ENCODE measurements at regions not wholly inside any gene's neighbourhood (a gene's known extent, or its start where the extent isn't known, plus 50 kb on each side); places are given as distances from the start of the nearest gene placed in this dataset.
"Not testable (repeated sequence)": the region's sequence is repeated elsewhere in the genome, so short reads cannot be mapped to it uniquely, and the experiment has no call there.

DNA sequence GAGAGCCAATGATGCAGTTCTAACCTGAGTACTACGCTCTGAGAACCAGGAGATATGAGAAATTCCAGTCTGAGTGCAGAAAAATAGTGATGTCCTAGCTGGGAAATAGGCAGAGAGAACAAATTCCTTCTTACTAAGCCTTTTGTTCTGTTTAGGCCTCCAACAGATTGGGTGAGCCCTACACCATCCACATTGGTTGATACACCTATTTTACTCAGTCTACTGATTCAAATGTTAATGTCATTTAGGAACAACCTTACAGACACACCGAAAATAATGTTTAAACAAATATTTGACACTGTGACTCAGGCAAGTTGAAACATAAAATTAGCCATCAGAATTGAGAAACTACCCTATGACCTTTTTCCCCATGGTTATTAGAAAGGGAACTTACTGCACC is 333.9 kb upstream of the IZUMO3 start:
- TF ChIP-seq CTCF (optimal IDR thresholded peaks at IDR 0.05 in 1 of 3, IDR thresholded peaks at IDR 0.05 in 1 of 3, conservative IDR thresholded peaks at IDR 0.05 in 1 of 3; ENCODE audit: extremely low read depth in 1 of 3, insufficient read depth in 2 of 3, low read length in 3 of 3) (no peak), EZH2 (IDR thresholded peaks at IDR 0.05; ENCODE audit: low read length) (no peak)
- Histone ChIP-seq H3K79me2 (ENCODE audit: control insufficient read depth, insufficient read depth, low read length) (no peaks in the 10 kb centered on the region), H3K27me3 (ENCODE audit: control insufficient read depth, extremely low read depth, insufficient read depth, low read length) (no peaks in the 10 kb centered on the region), H2AFZ (ENCODE audit: control insufficient read depth, low read length) (no peak overlapping the region), H3K4me2 (ENCODE audit: control insufficient read depth, extremely low read depth, insufficient read depth, low read depth, low read length) (no peak overlapping the region), H4K20me1 (ENCODE audit: control insufficient read depth, extremely low read depth, insufficient read depth, low read length) (no peaks in the 10 kb centered on the region), H3K9me3 (ENCODE audit: control insufficient read depth, low read depth, low read length) (no peaks in the 10 kb centered on the region), H3K27ac (ENCODE audit: control insufficient read depth, insufficient read depth, low read length) (no peak overlapping the region), H3K9ac (ENCODE audit: control insufficient read depth, extremely low read depth, insufficient read depth, low read length) (no peak overlapping the region), H3K4me3 (ENCODE audit: control insufficient read depth in 2 of 3, extremely low read depth in 1 of 3, insufficient read depth in 2 of 3, low read depth in 1 of 3, low read length in 3 of 3) (no peak overlapping the region), H3K9me1 (ENCODE audit: control insufficient read depth, extremely low read depth, insufficient read depth, low read length) (no peaks in the 10 kb centered on the region), H3K4me1 (ENCODE audit: control insufficient read depth, extremely low read depth, insufficient read depth, low read length) (no peaks in the 10 kb centered on the region), H3K36me3 (ENCODE audit: control insufficient read depth in 2 of 2, extremely low read depth in 1 of 2, insufficient read depth in 2 of 2, low read length in 2 of 2) (no peaks in the 10 kb centered on the region)
- DNase-seq (ENCODE audit: low read depth, low spot score) (no peak), FAIRE-seq (no peak)
- dilution Hi-C loops (cut with MboI; ENCODE audit: extremely low pct_ligation_motif_present, low sequenced_read_pairs), result no loop called here

GRCh38 chr9:24856601-24857000 is 310.9 kb upstream of the IZUMO3 start:
- FAIRE-seq; dilution Hi-C loops (cut with MboI; ENCODE audit: extremely low pct_ligation_motif_present, low sequenced_read_pairs); H3K4me2 ChIP-seq (ENCODE audit: control insufficient read depth, extremely low read depth, insufficient read depth, low read depth, low read length): not testable (repeated sequence)

DNA sequence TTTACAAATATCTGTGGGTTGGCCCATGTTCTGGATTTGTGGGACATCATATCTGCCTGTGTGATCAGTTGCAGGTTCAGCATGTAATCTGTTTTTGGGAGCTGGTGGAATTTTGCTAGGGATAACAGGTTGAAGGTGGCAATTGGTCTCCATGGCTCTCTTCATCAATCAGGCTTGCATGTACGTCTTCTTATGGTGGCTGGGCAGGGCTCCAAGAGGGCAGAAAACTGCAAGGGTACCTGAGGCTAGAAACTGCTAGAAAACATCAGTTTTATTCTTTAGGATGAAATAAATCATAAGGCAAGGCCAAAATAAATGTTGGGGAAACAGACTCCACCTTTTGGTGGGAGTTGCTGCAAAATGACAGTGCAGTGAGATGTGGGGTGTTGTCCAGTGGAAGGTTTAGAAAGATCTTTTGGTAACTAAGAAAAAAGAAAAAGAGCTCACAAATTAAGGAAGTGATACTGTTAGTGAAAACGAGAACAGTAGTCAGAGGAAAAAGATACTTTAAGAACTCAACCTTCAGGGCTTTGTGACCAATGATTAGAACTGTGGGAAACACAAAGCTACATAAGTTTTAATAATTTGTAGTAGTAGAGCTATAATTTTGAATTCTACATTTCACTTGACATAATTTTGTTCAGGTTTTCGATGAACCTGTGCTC is 300.7 kb upstream of the IZUMO3 start:
- no peak for DNase-seq (ENCODE audit: low read depth, low spot score)
- no peaks in the 10 kb centered on the region for H4K20me1 ChIP-seq (ENCODE audit: control insufficient read depth, extremely low read depth, insufficient read depth, low read length)
- FAIRE-seq, result no peak

More at GRCh38 chr9:24856601-24857000, 310.9 kb upstream of the IZUMO3 start:
- H3K79me2 ChIP-seq (ENCODE audit: control insufficient read depth, insufficient read depth, low read length); H3K9ac ChIP-seq (ENCODE audit: control insufficient read depth, extremely low read depth, insufficient read depth, low read length); H3K27me3 ChIP-seq (ENCODE audit: control insufficient read depth, extremely low read depth, insufficient read depth, low read length); H3K4me1 ChIP-seq (ENCODE audit: control insufficient read depth, extremely low read depth, insufficient read depth, low read length); DNase-seq (ENCODE audit: low read depth, low spot score); H3K36me3 ChIP-seq (ENCODE audit: control insufficient read depth in 2 of 2, extremely low read depth in 1 of 2, insufficient read depth in 2 of 2, low read length in 2 of 2); H3K9me3 ChIP-seq (ENCODE audit: control insufficient read depth, low read depth, low read length); H4K20me1 ChIP-seq (ENCODE audit: control insufficient read depth, extremely low read depth, insufficient read depth, low read length); H3K27ac ChIP-seq (ENCODE audit: control insufficient read depth, insufficient read depth, low read length); H3K9me1 ChIP-seq (ENCODE audit: control insufficient read depth, extremely low read depth, insufficient read depth, low read length); H3K4me3 ChIP-seq (ENCODE audit: control insufficient read depth in 2 of 3, extremely low read depth in 1 of 3, insufficient read depth in 2 of 3, low read depth in 1 of 3, low read length in 3 of 3); H2AFZ ChIP-seq (ENCODE audit: control insufficient read depth, low read length): not testable (repeated sequence)

More for the DNA sequence above, 300.7 kb upstream of the IZUMO3 start:
- no peak overlapping the region for H3K9ac ChIP-seq (ENCODE audit: control insufficient read depth, extremely low read depth, insufficient read depth, low read length)
- no peak overlapping the region for H2AFZ ChIP-seq (ENCODE audit: control insufficient read depth, low read length)
- no peak overlapping the region for H3K4me3 ChIP-seq (ENCODE audit: control insufficient read depth in 2 of 3, extremely low read depth in 1 of 3, insufficient read depth in 2 of 3, low read depth in 1 of 3, low read length in 3 of 3)
- no peaks in the 10 kb centered on the region for H3K9me3 ChIP-seq (ENCODE audit: control insufficient read depth, low read depth, low read length)
- dilution Hi-C loops (cut with MboI; ENCODE audit: extremely low pct_ligation_motif_present, low sequenced_read_pairs), result no loop called here
- H3K27me3 ChIP-seq (ENCODE audit: control insufficient read depth, extremely low read depth, insufficient read depth, low read length), result no peaks in the 10 kb centered on the region
- H3K4me2 ChIP-seq (ENCODE audit: control insufficient read depth, extremely low read depth, insufficient read depth, low read depth, low read length), result no peak overlapping the region
- no peaks in the 10 kb centered on the region for H3K79me2 ChIP-seq (ENCODE audit: control insufficient read depth, insufficient read depth, low read length)
- no peak overlapping the region for H3K27ac ChIP-seq (ENCODE audit: control insufficient read depth, insufficient read depth, low read length)
- TF ChIP-seq EZH2 (IDR thresholded peaks at IDR 0.05; ENCODE audit: low read length) (no peak), CTCF (optimal IDR thresholded peaks at IDR 0.05 in 1 of 3, IDR thresholded peaks at IDR 0.05 in 1 of 3, conservative IDR thresholded peaks at IDR 0.05 in 1 of 3; ENCODE audit: extremely low read depth in 1 of 3, insufficient read depth in 2 of 3, low read length in 3 of 3) (no peak)
- no peaks in the 10 kb centered on the region for H3K36me3 ChIP-seq (ENCODE audit: control insufficient read depth in 2 of 2, extremely low read depth in 1 of 2, insufficient read depth in 2 of 2, low read length in 2 of 2)
- no peaks in the 10 kb centered on the region for H3K4me1 ChIP-seq (ENCODE audit: control insufficient read depth, extremely low read depth, insufficient read depth, low read length)
- no peaks in the 10 kb centered on the region for H3K9me1 ChIP-seq (ENCODE audit: control insufficient read depth, extremely low read depth, insufficient read depth, low read length)
